GM20431 (cell line): ENCODE measurements at regions not wholly inside any gene's neighbourhood (a gene's known extent, or its start where the extent isn't known, plus 50 kb on each side); places are given as distances from the start of the nearest gene placed in this dataset.

Source experiments
- in situ Hi-C: fragments of 300-500 bp; cut with MseI, MboI; formaldehyde crosslinking; loops from one replicate; pipeline ENCODE4 v1.15.0; 2020; ENCODE audit warnings: low sequenced_read_pairs; ENCODE audit not compliant: unreplicated experiment

DNA sequence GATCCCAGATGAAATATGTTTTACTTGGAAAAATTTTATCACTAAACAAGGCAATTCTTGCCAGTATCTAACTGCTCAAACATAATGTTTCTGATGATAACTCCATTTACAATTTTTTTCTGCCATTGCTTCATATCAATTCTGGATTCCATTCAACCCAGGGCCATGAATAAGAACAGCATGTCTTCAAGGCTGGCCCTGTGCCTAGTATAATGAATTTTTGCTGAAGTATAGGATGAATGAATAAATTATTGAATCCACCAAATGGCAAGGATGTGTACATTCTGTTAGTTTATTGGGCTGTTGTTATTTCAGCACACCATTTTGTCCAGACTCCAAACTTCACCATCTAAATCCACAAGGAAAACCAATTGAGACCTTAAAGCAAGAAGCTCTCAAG lies 414.7 kb downstream of the HS3ST3B1 start:
- in situ Hi-C loops = no loop called here

GRCh38 chr17:14712611-14713021 lies 411.7 kb downstream of the HS3ST3B1 start:
- in situ Hi-C loops = no loop called here

DNA sequence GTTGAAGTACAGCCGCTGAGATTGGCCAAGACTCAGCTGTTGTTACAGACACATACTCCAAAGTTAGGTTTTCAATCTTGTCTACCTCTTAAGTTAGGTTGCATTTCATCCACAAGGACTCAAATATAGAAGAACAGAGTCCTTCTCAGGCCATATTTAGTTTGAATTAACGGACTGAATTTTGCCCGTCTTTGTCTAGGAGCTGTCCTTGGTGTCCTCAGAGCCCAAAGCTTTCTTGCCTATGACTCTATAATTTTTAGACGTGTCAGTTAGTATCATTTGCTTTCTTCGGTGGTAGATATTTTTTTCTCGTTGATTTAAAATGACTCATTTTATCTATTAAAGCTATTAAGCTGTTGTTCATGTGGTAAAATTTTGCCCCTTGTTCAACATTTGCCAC lies 403.2 kb downstream of the HS3ST3B1 start:
- in situ Hi-C loops = no loop called here

DNA sequence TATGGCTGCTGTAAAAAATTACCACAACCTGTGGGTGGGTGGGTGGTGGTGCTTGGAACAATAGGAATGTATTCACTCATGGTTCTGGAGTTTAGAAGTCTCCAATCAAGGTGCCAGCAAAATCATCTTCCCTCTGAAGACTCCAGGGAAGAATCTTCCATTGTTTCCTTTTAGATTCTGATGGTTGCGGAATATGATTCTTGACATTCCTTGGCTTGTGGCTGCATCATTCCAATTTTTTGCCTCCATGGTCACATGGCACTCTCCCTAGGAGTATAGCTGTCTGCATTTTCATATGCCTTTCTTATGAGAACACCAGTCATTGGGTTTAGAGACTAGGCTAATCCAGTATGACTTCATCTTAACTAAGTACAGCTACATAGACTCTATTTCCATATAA lies 401.0 kb downstream of the HS3ST3B1 start:
- in situ Hi-C loops = no loop called here

GRCh38 chr17:14699574-14700185 lies 398.8 kb downstream of the HS3ST3B1 start:
- in situ Hi-C loops = no loop called here

DNA sequence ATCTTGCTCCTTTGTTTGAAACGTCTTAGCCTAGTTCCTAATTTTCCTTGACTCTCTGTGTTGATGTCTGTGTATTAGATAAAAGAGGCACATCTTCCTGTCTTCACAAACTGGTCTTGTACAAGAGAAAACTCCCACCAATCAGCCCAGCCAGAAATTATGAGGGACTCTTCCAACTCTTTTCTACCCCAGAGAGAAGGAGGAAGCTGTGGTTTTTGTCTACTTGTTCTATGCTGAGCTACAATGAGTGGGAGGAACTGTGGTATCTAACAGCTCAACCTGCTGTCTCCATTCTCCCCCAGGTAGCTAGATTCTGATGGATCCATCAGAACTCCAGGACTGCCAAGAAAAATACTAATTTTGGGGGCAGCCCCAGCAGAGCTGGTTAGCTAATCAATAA lies 392.5 kb downstream of the HS3ST3B1 start:
- in situ Hi-C loops = no loop called here

- in situ Hi-C loops = no loop called here
Measured at GRCh38 chr17:14690704-14691103, 389.8 kb downstream of the HS3ST3B1 start.

- in situ Hi-C loops = no loop called here
Measured at GRCh38 chr17:14688134-14688533, 387.3 kb downstream of the HS3ST3B1 start.

DNA sequence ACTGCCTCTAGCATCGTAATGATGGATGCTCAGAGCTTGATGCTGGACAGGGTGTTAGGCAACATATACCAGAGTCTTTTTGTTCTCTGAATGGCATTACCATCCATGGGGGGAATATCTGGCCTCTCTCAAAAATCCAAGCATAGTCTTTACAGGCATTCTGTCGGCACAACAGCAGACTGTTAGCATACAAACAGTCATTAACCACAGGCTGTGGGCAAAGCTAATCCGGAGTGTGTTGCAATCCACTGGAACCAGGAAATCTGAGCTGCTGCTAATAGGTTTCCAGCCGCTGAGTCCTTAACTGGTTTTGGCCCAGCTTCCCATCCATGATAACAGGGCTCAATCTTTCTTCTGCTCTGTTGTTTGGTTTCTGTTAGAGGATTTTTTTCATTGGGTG lies 371.9 kb downstream of the HS3ST3B1 start:
- in situ Hi-C loops = no loop called here

DNA sequence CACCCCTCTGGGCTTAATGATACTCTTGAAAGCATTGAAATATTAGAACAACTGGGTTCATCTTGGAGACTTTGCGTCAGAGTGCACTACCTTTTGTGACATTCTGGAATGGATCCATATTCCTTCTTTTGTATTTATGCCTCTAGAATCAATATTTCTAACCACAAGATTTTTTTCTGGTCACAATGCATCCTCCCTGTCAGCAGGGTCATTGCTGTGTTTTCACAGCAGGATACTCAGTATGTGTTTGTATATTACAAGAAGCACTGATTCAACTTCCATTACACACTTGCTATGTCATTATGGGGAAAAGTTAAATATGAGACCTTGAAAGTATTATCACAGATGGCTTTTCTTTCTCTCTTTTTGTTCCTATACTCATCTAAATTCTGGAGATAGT lies 370.0 kb downstream of the HS3ST3B1 start:
- in situ Hi-C loops = no loop called here

DNA sequence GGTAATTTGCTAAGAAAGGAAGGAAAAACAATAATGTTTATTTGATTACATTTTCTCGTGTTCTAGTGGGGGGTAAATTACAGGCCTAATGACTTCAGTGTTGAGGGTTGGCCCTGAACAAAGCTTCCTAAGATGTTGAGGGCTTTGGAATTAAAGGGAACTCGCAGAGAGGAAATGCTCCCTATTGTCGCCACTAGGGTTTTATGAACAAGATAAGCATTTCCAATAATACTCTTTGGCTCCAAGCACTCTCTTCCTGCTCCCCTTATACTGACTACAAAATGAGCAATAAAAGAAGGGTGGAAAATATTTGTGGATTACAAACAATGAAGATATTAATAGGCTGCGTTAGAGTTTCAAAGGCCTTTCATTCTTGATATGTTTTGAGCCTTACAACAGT lies 363.6 kb downstream of the HS3ST3B1 start:
- in situ Hi-C loops = no loop called here

GRCh38 chr17:14641117-14641516 lies 340.2 kb downstream of the HS3ST3B1 start:
- in situ Hi-C loops = no loop called here

- in situ Hi-C loops = no loop called here
Measured at GRCh38 chr17:14637260-14637659, 336.4 kb downstream of the HS3ST3B1 start.

GRCh38 chr17:14630621-14631020 lies 329.7 kb downstream of the HS3ST3B1 start:
- in situ Hi-C loops = no loop called here

- in situ Hi-C loops = no loop called here
Measured at GRCh38 chr17:14630046-14630445, 329.2 kb downstream of the HS3ST3B1 start.

GRCh38 chr17:14622615-14623101 lies 321.8 kb downstream of the HS3ST3B1 start:
- in situ Hi-C loops = no loop called here

- in situ Hi-C loops = no loop called here
Measured at GRCh38 chr17:14621826-14622614, 321.1 kb downstream of the HS3ST3B1 start.

DNA sequence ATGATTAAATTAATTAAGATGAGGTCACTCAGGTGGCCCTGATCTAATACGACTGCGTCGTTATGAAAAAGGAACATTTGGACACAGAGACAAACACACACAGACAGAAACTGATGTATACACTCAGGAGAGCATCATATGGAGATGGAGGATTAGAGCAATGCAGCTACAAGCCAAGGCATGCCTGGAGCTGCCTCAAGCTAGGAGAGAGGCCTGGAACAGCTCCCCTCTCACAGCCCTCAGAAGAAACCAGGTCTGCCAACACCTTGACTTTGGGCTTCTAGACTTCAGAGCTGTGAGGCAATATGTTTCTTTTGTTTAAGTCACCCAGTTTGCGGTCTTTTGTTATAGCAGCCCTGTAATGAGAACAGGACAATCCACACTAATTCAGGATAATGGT lies 318.9 kb downstream of the HS3ST3B1 start:
- in situ Hi-C loops = no loop called here

DNA sequence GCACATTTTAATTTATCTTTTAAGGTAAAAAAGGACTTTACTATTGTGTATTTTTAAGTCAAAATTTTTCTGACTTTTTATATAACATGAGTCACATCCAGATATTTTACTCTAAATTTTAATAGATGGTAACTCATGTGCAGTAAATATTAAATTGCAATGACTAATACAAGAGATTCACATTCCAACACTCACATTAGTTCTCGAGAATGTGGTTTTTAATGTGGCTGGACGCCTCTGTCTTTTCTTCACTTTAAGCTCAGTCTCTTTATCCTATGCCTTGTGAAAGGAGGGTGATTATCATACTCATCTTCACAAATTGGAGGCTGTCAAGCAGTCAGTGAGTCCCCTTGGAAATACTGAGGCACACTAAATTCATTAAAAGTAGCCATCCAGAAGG lies 315.6 kb downstream of the HS3ST3B1 start:
- in situ Hi-C loops = no loop called here

DNA sequence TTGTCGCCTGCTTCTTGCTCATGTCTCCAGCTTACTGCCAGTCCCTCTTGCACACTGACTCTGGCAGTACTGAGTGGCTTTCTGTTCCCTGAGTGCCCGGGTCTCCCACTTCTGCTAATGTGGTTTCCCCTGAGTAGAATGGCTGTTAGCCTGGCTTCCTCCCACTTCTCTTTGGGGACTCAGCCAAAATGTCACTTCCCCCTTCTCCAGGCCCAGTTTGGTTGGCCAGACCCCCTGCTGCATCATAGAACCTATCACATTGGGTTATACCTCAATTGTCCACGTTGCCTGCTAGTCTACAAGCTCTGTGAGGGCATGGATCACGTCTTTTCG lies 304.4 kb downstream of the HS3ST3B1 start:
- in situ Hi-C loops = no loop called here

GRCh38 chr17:14604591-14605266 lies 303.8 kb downstream of the HS3ST3B1 start:
- in situ Hi-C loops = no loop called here
